Mesothelial cell of epicardium (in vitro differentiated cells): ENCODE measurements at regions not wholly inside any gene's neighbourhood (a gene's known extent, or its start where the extent isn't known, plus 50 kb on each side); places are given as distances from the start of the nearest gene placed in this dataset.

Experiments
- DNase-seq, 2 experiments: peaks; one replicate each; pipeline ENCODE4 v3.0.0; 2021; ENCODE audit warnings: low spot score in 2 of 2; ENCODE audit not compliant: unreplicated experiment in 2 of 2
- H3K27ac Mint-ChIP-seq: 2 replicates; pipeline ENCODE4 v1.8.0; 2021; ENCODE audit warnings: mixed read lengths
- H3K27me3 Mint-ChIP-seq: 2 replicates; pipeline ENCODE4 v1.8.0; 2021; ENCODE audit warnings: low read depth, mixed read lengths
- H3K36me3 Mint-ChIP-seq: 2 replicates; pipeline ENCODE4 v1.8.0; 2021; ENCODE audit warnings: mixed read lengths
- H3K4me1 Mint-ChIP-seq: 2 replicates; pipeline ENCODE4 v1.8.0; 2021; ENCODE audit warnings: mixed read lengths
- H3K4me3 Mint-ChIP-seq: 2 replicates; pipeline ENCODE4 v1.8.0; 2021; ENCODE audit warnings: mild to moderate bottlenecking, moderate library complexity, mixed read lengths
- H3K9me3 Mint-ChIP-seq: 2 replicates; pipeline ENCODE4 v1.8.0; 2021; ENCODE audit warnings: mixed read lengths
- TF ChIP-seq, protein P1 (sequence below): fragments of 200-600 bp; sonication (generic); IDR thresholded peaks from one replicate; pipeline ENCODE4 v1.5.0; 2021; ENCODE audit warnings: antibody characterized with exemption; ENCODE audit not compliant: unreplicated experiment

DNA sequence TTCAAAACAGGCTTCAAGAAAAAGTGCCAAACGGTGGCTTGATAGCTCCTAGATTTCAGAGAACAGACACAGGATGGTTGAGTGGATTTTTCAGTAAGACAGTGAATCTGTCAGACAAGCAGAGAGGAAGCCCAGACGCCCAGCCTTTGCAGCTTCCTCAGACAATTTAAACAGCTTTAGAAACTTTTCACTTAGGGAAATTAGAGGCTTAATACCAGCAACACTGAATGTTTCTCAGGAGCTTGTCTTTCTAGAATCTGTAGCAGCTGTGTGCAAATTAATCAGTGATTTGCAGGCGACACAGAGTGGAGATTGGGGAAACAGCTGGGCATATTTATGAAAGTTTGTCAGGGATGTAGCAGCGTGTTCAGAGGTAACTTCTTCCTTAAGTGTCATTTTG lies 362.1 kb downstream of the GALC start:
- DNase-seq, result no peak
- TF ChIP-seq, protein P1, sequence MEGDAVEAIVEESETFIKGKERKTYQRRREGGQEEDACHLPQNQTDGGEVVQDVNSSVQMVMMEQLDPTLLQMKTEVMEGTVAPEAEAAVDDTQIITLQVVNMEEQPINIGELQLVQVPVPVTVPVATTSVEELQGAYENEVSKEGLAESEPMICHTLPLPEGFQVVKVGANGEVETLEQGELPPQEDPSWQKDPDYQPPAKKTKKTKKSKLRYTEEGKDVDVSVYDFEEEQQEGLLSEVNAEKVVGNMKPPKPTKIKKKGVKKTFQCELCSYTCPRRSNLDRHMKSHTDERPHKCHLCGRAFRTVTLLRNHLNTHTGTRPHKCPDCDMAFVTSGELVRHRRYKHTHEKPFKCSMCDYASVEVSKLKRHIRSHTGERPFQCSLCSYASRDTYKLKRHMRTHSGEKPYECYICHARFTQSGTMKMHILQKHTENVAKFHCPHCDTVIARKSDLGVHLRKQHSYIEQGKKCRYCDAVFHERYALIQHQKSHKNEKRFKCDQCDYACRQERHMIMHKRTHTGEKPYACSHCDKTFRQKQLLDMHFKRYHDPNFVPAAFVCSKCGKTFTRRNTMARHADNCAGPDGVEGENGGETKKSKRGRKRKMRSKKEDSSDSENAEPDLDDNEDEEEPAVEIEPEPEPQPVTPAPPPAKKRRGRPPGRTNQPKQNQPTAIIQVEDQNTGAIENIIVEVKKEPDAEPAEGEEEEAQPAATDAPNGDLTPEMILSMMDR, result no peak
- Mint-ChIP-seq H3K36me3 (no peaks in the 10 kb centered on the region), H3K27ac (no peak overlapping the region), H3K4me1 (peaks cover 25% of the 10 kb centered on the region), H3K4me3 (no peak overlapping the region), H3K27me3 (no peaks in the 10 kb centered on the region), H3K9me3 (peaks cover 5% of the 10 kb centered on the region)

DNA sequence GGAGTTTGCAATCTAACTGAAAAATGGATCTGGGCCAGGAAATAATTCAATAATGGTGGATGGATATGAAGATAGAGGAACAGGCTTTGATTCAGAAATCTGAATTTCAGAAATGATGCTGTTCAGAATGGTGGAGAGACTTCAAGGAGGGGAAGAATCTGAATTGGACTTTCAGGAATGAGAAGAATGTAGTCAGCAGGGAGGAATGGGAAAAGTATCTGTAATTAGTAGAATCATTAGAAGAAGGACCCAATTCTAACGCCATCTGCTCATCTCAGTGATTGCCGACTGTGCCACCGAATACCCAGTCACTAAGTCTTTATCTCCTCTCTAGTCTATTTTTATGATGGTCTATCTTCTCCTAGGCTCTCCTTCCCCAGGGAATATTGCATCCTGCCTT lies 363.2 kb downstream of the GALC start:
- Mint-ChIP-seq H3K36me3 (no peaks in the 10 kb centered on the region), H3K4me1 (peaks cover 21% of the 10 kb centered on the region), H3K9me3 (peaks cover 5% of the 10 kb centered on the region), H3K27me3 (no peaks in the 10 kb centered on the region), H3K27ac (peak overlapping the region; percentile 8), H3K4me3 (no peak overlapping the region)
- TF ChIP-seq, protein P1, result no peak
- DNase-seq, result no peak

DNA sequence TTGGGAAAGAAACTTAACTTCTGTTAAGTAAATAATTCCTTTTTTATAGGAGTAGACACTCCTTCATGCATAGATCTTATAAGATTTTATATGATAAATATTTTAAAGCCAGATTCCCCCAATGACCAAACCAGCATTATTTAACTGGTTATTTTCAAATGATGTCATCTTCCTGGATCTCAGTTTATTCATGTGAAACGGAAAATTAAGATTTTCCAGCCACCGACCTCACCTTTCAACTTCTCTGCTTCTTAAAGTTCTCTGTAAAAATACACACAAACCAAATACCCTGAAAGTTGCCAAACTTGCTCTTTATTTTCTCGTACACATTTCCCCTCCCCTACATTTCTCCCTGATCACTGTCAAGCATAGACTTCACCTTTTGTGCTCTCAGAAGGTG lies 364.2 kb downstream of the GALC start:
- TF ChIP-seq, protein P1, result no peak
- peaks cover under 1% of the 10 kb centered on the region for H3K9me3 Mint-ChIP-seq
- H3K27ac Mint-ChIP-seq, result peak overlapping the region; percentile 35

DNA sequence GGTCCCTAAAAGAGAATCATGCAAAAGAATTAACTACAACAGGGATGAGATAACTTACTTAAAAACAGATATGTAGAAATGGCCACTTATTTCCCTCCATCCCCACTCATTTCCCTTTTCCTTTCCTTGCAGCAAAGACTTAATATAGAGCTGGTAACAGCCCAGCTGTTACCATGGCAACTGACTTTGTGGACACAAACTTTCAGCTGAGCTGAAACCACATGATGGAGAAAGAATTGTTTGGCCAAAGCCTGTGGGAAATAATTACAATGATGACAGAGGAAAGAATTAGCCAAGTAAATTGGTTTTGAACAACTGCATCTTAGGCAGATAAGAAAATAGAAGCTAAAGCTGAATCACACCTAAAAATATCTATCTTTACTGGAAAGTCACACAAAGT lies 364.9 kb downstream of the GALC start:
- H3K4me1 Mint-ChIP-seq, result peaks cover 21% of the 10 kb centered on the region
- DNase-seq, result no peak
- H3K9me3 Mint-ChIP-seq, result peaks cover 5% of the 10 kb centered on the region
- H3K27ac Mint-ChIP-seq, result peak overlapping the region; percentile 80
- H3K36me3 Mint-ChIP-seq, result no peaks in the 10 kb centered on the region
- no peak overlapping the region for H3K4me3 Mint-ChIP-seq
- TF ChIP-seq, protein P1, result no peak
- no peaks in the 10 kb centered on the region for H3K27me3 Mint-ChIP-seq

More for the DNA sequence above, 364.2 kb downstream of the GALC start:
- Mint-ChIP-seq H3K27me3 (no peaks in the 10 kb centered on the region), H3K4me1 (peaks cover 21% of the 10 kb centered on the region), H3K36me3 (no peaks in the 10 kb centered on the region), H3K4me3 (no peak overlapping the region)
- no peak for DNase-seq

DNA sequence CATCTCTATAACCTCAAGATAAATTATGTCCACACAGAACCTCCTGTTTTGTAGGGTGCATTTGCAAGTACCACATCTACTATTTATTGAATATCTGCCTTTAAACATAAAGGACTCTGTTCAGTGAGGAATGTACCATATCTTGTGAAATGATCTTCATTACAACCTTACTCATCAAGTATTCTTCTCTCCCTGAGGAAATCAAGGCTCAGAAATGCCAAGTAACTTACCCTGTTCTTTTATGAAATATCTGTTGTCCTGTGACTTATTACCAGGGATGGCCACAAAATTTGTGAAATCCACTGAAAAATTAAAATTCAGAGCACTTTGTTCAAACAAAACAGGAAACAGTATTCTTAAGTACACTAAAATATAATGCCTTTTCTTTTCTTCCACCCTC lies 366.7 kb downstream of the GALC start:
- H3K9me3 Mint-ChIP-seq, result peaks cover 17% of the 10 kb centered on the region
- no peak overlapping the region for H3K4me3 Mint-ChIP-seq
- peaks cover 21% of the 10 kb centered on the region for H3K4me1 Mint-ChIP-seq
- DNase-seq, result no peak
- TF ChIP-seq, protein P1, result no peak
- H3K36me3 Mint-ChIP-seq, result peaks cover 5% of the 10 kb centered on the region
- H3K27me3 Mint-ChIP-seq, result no peaks in the 10 kb centered on the region
- no peak overlapping the region for H3K27ac Mint-ChIP-seq

DNA sequence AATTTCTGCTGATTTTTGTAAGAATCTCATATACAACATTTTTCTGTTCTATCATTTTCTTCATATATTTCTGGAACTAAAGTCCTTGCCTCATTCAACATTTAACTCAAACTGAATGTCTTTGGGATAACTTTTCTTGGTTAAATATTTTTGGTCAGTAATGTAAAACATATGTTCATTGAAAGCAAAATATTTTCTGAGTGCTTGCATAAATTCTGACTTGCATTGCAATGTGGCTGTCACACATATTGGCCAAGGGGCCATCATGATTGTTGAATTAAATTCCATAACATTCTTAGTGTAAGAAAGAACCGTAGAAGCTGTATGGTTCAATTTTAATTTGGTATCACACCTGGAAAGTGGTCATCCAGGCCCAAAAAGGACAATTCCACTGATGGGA lies 369.4 kb downstream of the GALC start:
- TF ChIP-seq, protein P1, result no peak
- Mint-ChIP-seq H3K4me1 (peaks cover 5% of the 10 kb centered on the region), H3K9me3 (peaks cover 30% of the 10 kb centered on the region), H3K36me3 (peaks cover 5% of the 10 kb centered on the region), H3K4me3 (no peak overlapping the region), H3K27me3 (no peaks in the 10 kb centered on the region), H3K27ac (no peak overlapping the region)
- no peak for DNase-seq
